ENCODE measurements at regions not wholly inside any gene's neighbourhood (a gene's known extent, or its start where the extent isn't known, plus 50 kb on each side); places are given as distances from the start of the nearest gene placed in this dataset.
A peak's percentile ranks its signal among the peaks of the same experiment; 100 is the strongest.
"Not testable (repeated sequence)": the region's sequence is repeated elsewhere in the genome, so short reads cannot be mapped to it uniquely, and the experiment has no call there.

GRCh38 chr2:234590076-234590475, 93.2 kb upstream of the ARL4C start:
- no peak for DNase-seq

DNA sequence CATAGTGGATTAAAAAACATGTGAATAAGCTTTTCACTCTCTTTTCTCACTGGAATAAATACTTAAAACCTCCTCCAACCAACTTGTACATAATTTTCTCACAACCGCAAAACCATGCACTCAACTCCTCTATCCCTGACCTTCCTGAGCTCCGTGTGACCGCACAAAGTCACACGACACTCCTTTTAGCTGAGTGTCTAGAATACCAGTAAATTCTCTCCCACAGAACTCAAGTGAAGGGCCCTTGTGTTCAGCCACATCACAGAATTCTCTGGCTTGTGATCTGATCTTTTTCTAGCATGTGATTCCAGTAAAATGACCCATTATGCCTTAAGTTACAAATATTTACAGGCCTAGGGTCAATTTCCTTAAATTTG, 91.2 kb upstream of the ARL4C start:
- no peak for DNase-seq

DNA sequence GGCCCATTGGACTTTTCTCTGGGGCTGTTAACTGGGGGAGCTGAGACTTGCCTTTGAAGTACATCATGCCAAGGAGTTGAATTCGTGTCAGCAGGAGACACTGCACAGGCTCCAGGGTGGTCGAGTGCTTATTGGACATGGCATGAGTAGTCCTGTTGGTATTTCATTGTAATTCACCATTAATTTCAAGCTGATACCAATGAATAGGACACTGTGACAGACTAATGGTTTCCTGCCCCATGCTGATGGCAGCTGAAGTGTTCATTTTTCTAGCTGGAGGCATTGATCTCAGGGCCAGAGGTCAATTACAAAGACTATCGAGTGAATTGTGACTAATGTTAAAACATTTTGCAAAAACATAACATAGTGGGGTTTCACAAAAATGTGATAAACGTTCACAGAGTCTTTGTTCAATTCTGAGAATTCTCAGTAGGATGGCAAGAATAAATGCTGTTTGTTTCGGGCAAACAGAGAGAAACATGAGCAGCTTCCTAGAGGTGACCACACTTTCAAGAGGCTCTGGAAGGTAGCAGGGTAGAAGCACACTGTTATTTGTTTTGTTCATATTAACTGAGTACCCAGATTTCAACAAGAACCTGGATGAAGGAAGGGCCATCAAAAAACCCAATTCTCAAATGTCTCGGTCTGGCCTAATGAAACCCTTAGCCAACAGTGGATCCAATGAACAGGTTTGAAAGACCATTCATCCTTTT, 90.6 kb upstream of the ARL4C start:
- no peak for DNase-seq

GRCh38 chr2:234583331-234583730, 86.5 kb upstream of the ARL4C start:
- no peak for DNase-seq

DNA sequence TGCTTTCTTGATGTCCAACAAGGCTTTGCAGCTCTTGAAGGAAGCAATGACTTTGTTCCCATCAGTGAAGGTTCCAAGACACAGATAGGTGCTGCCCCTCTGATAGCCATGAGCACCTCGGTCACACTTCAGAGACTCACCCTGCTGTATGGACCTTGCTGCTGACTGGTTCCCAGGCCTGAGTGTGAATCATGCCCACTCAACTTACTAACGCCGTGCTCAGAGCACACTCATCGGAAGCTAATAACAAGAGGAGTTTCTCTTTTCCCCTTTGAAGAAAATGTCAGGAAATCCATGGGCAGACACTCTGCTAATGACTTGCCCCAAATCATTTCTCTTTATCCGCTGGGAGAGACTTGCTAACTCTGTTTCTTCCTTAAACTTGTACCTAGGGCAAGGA, 83.8 kb upstream of the ARL4C start:
- DNase-seq, result no peak

- no peak for DNase-seq
These were observed 82.5 kb upstream of the ARL4C start for GRCh38 chr2:234579231-234579962.

DNA sequence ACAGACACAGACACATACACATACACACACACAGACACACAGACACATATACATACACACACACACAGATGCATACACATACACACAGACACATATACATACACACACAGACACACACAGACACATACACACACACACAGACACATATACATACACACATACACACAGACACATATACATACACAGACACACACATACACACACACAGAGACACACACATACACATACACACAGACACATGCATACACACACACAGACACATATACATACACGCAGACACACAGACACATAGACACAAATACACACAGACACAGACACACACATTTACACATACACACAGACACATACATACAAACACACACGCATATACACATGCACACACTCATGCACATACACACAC, 81.5 kb upstream of the ARL4C start:
- DNase-seq, result no peak

GRCh38 chr2:234577191-234577590, 80.3 kb upstream of the ARL4C start:
- DNase-seq, result no peak

DNA sequence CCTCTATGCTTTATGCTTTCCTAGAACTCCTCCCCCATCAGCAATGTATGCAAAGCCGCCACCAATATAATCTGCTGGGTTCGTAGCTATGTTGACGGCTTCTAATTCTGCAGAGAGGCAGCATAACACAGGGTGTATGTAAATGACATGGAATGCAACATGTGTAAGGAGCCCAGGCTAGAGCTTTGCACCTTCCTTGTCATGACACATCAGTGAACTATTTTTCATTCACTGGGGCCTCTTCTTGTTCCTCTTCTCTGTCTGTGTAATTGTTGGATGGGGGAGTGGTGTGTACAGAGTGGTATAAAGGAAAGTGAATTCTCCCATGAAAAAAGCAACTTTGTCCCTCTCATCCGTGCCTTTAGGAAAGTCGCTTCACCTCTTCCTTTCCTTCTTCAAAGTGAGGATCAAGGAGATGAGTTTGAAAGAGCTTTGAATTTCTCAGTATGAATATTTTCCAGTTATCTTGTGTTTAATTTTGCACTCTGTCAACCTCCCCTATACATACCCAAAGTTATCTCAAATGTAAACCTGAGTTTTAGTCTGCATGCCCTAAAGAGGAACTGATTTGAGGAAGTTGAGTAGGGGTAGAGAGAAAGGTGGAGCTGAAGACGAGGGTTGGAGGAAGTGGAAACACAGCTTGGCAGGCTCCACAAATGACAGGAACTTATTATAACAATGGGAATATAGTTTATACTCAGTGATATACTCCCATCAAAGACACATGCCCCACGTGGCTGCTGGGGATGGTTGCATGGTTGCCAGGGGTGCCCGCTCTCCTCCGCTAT, 74.9 kb upstream of the ARL4C start:
- DNase-seq, result no peak

DNA sequence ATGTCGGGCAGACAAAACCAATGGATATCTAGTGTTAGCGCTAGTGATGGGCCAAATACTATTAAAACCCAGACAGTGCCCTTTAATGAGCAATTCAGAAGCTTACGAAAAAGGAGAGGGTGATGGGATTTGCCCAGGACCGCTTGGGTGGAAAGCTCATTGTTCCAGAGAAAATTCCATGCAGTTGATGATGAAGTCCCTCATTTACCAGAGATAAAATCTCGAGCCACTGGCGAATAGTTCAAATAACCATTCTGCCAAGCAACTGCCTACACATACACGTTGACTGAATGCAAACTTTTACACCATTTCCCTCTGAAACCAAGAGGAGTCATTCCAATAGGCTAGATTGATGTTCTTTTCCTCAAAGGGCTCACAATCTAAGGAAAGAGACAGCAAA, 73.6 kb upstream of the ARL4C start:
- no peak for DNase-seq

- DNase-seq, result no peak
These were observed 73.0 kb upstream of the ARL4C start for GRCh38 chr2:234569776-234570430.

- no peak for DNase-seq
These were observed 69.7 kb upstream of the ARL4C start for GRCh38 chr2:234566622-234567021.

- no peak for DNase-seq
These were observed 69.2 kb upstream of the ARL4C start for GRCh38 chr2:234565842-234566619.

- DNase-seq, result peak; percentile 63
These were observed 68.3 kb upstream of the ARL4C start for GRCh38 chr2:234565201-234565600.

DNA sequence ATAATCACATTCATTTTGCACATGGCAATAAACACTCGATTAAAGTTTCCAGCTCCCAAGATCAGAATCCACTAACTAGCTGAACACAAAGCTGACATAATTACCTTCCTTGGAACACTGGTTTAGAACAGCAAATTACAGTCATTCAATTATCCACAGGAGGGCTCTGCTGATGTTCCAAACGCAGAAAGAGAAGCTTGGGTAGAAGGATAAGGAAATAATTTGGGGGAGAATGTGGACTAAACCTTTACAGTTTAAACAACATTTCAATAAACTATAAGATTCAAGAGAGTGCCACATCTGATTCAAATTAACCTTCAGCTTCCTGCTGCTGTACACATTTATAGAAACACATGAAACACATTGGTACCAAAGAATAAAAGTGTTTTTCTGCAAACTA, 67.8 kb upstream of the ARL4C start:
- DNase-seq, result peak; percentile 97

DNA sequence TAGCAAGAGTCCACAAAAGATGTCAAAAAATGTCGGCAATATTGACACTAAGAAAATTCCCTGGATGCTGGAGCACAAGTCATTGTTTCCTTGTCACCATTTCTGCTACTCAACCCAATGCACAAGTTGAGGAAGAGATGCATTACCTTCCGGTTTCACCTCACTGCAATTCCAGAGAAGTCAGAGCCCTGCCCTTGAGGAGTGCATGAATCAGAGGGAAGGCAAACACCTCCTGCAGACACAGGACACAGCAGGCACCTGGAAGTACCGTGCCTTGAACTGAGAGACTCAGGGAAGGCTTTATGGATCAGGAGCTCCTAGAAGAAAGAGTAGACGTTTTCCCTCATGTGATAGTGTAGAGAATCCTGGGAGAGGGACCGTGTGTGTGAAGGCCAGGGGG, 62.7 kb upstream of the ARL4C start:
- no peak for DNase-seq

- no peak for DNase-seq
These were observed 61.8 kb upstream of the ARL4C start for GRCh38 chr2:234558642-234559041.

DNA sequence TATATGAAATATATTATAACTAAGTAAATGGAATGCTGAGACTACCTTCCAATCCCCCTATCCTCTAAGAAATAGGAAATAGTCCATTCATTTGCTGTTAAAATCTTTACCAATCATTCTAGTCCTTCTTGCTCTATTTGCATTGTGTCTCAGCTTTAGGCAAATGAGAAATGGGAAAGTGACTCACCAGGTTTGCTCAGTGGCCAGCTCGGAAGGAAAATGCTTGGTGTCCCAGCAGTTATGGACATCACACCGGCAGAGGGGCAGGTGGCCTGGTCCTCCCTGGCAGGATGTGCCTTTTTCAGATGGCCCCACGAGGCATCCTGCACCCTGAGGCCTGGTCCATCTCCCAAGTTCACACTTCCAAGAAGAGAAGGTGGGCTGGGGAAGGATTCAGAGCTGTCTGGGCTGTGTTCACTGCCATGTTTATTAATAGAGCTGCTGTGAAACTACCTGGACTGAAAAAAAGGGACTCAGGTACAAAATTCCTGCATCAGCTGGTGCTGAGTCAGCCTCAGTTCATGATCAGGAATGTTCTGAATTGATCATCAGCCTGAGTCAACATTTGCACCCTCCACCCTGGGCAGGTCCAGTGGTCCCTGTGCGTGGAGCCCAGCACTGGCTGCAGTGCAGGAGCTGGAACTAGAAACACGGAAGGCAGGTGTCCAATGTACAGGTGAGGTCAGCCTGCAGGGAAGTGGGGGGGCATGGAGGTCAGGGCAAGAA, 60.1 kb upstream of the ARL4C start:
- DNase-seq, result no peak

DNA sequence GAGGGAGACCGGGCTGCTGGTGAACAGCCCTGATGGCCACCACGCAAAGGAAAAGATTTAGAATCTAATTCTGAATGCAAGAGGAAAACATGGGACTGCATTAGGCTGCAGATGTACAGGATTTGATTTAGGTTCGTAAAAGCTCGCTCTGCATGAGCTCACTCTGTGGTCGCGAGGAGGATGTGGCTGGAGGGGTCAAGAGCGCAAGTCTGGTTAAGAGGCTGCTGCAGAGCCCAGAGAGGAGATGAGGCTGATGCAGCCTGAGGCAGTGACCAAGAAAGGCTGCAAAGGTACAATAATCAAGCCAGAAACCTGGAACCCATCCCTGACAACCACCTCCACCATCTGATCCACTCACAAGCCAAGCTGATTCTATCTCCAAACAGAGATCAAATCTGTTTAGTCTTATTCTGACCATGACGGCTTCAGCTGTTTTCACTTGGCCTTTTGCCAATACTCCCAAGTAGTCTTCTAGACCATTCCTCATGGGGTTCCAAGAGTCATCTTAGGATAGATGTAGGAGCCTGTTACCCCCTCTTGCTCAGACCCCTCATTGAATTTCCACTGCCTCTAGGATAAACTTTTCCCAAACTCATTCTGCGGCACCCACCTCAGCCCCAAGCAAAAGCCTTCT, 58.9 kb upstream of the ARL4C start:
- no peak for DNase-seq

GRCh38 chr2:234555161-234555560, 58.3 kb upstream of the ARL4C start:
- DNase-seq, result no peak

DNA sequence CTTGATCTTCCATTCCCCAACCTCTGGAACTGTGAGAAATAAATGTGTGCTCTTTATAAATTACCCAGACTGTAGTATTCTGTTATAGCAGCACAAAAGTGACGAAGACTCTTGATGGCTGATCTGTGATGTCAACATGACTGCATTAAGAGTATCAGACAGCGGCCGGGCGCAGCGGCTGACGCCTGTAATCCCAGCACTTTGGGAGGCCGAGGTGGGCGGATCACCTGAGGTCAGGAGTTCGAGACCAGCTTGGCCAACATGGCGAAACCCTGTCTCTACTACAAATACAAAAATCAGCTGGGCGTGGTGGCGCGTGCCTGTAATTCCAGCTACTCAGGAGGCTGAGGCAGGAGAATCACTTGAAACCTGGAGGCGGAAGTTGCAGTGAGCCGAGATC, 56.3 kb upstream of the ARL4C start:
- not testable (repeated sequence) for DNase-seq

Data from NCI-H2227 treated with DMSO at 0.1 percent for 48 hours (cell line).